DMS 273 (cell line): ENCODE measurements at regions not wholly inside any gene's neighbourhood (a gene's known extent, or its start where the extent isn't known, plus 50 kb on each side); places are given as distances from the start of the nearest gene placed in this dataset.

Source experiments
- DNase-seq: peaks from one replicate; lab custom pipeline; 2025; ENCODE audit not compliant: unreplicated experiment; lab: John Stamatoyannopoulos, UW

DNA sequence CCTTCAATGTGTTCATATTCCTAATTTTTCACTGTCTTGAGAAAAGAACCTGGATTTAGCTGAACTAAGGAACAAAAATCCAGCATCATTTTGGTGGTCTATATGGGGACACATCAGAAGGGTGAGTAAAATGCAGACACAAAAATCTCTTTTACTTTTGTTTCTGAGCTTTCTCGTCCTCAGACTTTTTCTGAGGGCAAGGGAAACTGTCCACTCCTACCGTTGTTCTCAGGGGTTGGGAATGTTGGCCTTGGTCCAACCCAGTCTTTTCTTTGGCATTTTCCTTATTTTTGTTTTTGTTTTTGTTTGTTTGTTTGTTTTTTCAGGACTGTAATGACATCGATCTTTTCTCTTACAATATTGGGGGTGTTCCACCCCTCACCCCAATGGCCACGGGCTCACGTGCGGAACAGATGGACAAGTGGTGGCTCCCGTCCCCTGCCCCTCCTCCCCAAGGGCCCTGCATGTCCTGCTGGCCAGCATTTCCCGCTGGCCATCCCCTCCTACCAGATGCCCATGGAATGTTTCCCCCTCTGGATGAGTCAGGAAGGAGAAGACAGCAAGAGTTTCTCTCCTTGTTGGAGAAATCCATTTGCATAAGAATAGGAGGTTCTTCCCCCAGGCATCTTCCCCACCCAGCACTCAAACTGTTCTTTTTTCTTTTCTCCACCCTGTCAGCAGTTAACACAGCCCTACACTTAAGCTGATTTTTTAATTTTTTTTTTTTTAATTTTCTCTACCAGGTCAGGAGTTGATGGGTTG is 305.4 kb upstream of the NDST4 start:
- no peak for DNase-seq

DNA sequence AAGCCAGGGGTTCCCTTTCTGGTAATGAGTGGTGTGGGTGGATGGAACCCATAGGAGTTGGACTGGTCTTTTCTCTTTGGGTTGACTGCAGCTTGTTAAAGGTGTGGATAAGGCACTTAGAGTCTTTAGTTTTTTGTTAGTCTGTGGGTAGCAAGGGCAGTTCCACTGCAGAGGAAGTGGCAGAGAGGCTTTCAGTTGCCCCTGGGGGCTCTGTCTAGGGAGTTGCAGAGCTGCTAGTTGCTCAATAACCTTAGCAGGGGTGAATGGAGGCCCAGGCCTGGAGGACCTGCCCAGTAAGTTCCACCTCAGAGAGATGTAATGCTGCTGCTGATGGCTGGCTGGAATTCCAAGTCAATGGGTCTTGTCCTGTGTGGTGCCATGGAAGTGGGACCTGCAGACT is 282.6 kb upstream of the NDST4 start:
- DNase-seq: no peak

DNA sequence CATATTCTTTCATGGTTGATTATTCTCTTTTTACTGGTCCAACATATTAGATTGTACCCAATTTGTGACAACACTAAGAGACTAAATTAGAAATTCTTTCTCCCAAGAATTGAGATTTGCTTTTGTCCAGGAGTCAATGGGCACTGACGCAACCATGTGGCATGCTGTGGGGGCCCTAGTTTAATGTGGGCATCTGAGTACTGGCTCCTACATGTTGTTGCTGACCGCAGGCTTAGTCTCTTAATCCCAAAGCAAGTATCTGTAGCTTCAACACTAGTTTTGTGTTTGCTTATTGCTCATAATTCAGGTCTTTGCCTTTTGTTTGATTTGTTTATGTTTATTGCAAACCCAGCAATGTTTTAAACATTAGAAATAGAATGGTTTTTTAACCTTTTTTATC is 263.4 kb upstream of the NDST4 start:
- no peak for DNase-seq

DNA sequence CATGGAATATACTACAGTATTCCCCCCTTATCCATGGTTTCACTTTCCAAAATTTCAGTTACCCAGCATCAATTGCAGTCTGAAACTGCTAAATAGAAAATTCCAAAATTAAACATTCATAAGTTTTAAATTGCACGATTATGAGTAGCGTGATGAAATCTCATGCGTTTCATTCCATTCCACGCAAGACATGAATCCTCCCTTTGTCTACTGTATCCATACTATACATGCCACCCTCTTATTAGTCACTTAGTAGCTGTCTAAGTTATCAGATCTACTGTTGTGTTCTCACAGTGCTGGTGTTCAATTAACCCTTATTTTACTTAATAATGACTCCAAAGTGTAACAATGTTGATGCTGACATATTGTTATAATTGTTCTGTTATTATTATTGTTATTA is 261.2 kb upstream of the NDST4 start:
- no peak for DNase-seq

DNA sequence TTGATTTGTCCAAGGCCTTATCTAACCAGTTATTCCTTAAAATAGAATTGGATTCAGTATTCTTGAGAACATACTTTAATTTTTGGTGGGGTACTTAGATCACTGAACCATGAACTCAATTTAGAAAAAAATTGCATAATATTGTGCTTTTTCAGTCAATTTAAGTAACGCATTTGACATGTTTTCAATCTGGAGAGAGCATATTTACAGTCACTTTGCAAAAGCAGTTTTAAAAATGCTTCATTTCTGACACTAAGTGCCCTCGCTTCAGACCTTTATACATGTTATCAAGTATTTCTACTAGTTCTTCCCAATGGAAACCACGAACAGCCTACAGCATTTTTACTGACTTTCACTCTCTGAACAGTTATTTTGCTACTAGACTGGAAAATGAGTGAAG is 257.1 kb upstream of the NDST4 start:
- no peak for DNase-seq

DNA sequence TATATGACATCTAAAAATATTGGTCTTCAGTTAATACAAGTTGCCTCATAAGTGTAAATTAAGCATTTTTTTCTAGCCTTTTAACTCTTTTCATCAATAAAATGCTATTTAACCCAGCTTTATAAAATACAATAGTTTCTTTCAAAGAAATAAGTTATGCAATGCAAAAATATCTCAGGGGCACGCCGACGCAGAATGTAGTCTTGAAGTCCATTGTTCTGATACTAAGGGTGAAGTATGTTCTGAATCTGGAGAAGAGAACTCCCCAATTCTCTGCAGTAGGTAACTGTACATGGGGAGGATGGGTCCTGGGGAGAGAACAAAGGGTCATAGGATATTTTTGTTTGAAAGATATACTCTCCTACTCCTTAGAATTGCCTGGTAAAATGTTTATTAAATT is 256.6 kb upstream of the NDST4 start:
- no peak for DNase-seq

DNA sequence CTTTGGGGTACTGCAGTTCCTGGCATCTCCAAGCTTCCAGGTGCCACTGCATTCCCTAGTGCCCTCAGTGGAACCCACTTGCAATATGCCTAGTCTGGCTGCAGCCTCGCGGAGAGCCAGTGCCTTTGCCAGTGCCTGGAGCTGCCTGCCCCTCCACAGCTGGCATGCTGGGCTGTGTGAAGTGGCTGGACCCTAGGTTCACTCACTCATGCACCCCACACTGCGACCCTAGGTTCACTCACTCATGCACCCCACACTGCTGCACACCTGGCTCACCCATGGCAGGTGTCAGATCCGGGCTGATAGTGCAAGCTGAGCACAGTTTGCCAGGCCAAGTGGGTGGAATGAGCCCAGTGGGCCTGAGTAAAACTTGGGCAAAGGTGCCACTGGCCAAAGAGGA is 253.0 kb upstream of the NDST4 start:
- DNase-seq: no peak

DNA sequence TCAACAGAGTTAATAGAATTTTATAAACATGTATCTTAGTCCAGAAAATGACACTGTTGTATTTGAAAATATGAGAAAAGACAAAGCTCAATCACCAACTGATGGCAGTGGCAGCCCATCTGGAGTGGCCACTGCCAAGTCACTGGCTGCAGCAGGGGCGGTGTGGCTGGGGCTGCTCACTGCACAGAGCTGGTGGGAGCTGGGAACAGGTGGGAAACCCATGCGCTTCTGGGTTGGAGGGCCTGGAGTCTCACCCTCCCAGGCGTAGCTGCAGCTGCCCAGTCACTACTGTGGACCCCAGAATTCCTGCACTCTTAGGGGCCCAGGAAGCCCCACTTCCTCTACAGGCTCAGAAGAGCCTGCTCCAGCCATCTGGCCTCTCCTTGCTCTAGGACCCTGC is 251.8 kb upstream of the NDST4 start:
- no peak for DNase-seq

DNA sequence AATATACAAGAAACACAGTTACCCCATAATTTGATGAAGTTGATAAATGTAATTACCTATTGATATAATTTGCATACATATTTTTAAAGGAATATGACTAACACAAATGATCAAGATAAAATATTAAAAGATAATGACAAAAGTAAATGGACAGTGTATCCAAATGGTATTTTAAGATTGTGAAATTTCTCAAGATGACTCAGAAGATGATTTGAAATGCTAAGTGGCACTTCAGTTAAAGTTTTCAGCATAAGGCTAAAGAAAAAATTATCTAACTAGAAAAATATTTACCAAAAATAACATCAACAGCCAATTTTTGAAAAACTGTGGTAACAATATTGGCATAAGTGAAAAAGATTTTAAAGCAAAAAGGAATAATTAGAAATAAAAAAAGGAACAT is 248.4 kb upstream of the NDST4 start:
- DNase-seq: no peak

DNA sequence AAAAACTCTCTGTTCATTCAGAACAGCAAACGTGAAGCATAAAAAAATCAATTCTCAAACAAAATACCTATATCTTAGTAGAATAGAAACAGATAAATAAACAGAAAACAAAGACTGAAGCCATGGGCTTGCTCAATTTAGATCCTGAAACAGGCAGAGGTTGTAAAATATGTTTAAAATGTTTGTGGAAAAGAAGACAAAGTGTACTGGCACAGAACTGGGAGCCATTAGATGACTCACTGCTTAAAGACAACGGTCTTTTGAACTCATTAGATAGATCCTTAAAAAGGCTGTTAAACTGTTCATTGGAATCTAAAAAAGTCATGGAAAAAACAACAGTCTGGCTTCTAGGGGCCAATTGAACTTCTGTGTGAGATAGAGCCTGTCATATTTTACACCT is 247.0 kb upstream of the NDST4 start:
- no peak for DNase-seq

DNA sequence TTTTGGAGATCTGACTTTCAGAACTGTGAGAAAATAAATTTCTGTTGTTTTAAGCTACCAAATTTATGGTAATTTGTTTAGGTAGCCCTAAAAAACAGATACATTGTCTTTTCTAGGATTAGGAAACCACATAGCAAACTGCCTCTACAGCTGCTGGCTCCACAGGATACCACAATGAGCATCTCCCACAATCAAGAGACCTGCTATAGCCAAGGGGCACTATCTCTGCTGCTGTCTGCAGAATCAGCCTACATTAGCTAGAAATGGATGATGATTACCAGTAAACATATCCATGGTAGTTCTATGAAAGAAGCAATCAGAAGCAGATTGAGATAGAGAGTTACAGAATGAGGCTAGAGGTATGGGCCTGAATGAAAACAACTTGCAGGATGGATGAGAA is 244.4 kb upstream of the NDST4 start:
- DNase-seq: no peak

DNA sequence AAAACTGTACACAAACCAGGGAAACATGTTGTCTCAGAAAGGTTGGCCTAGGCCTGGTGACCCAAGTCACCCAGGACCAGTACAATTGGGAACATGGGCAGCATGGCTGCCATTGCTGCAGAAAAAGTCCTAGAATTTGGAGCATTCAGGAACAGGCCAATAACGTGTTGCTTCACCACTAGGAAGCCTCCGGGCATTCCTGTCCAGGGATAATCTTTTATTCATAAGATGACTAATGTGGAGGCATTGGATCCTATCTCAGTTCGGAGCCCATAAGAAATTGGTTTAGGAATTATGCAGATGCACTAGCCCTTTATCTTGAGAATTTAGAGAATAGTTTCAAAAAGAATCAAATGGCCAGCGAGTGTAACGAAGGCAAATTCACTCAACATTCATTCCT is 242.8 kb upstream of the NDST4 start:
- DNase-seq: no peak

DNA sequence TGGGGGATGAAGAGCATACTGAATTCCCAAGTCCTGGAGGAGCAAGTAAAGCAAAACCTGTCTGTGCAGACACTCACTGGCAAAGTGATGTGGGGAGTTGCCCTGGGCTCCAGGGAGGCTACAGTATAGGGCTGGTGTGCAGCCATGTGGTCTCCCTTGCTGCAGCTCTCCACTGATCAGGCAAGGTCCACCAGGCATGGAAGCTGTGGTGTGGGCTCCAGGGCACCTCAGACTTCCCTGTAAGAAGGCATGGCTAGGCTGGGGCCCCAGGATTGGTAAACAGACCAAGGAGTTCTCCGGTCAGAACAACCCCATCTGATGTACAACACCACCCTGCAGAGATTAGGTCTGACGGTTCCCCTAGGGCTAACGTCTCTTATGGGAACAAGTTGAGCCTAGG is 241.9 kb upstream of the NDST4 start:
- DNase-seq: no peak

DNA sequence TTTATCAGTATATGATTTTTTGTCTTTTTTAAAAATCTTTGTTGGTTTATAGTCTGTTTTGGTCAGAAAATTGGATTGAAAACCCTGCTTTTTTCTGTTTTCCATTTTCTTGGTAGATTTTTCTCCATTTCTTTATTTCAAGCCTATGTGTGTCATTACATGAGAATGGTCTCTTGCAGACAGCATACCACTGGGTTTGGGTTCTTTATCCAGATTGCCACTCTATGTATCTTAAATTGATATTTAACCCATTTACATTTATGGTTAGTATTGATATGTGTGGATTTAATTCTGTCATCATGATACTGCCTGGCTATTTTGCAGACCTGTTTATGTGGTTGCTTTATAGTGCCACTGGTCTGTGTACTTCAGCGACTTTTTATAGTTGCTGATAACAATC is 239.9 kb upstream of the NDST4 start:
- DNase-seq: no peak

DNA sequence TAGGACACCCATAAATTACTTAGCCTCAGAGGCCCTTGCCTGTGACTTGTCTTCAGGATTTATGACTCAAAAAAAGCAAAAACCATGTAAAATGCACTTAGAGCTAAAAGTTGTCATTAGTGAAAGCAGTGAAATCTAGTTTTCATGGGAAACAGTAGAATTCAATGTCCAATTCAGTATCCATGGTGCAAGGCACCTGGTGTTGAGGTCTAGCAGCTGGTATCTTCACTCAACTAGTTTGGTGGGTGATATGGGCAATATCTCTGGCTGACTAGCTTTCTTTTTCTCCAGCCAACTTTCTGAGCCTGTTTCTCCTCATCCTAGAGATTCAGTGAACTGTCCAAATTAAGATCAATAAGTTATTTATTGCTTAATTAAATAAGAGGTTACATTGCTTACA is 229.8 kb upstream of the NDST4 start:
- DNase-seq: no peak

DNA sequence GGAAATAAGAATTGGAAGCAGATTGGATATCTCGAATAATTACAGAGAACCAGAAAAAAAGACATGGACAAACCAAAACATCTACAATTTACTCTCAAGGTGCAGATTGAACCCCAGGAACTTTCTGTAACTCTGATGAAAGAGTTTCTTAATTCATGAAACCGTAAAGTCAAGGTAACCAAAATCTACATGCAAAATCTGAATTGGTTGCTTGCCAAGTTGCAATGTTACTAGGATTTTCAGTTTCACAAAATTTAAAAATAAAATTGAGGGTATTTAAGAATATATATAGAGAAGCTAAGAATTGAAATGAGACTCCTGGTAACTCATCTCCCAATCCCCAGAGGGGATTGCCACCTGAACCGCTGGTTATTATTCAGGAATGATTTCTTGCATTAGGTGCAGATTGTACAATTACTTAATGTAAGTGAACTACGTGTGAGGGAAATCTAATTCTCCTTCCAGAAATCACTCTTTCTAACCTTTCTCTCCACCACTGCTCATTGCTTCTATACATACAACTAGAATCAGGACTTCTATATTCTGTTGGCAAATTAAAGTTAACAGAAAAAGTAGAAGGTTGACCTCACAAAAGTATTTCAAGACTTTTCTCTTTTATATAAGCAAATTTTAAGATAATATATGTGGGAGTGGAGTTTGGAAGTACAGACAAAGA is 221.5 kb upstream of the NDST4 start:
- DNase-seq: no peak

DNA sequence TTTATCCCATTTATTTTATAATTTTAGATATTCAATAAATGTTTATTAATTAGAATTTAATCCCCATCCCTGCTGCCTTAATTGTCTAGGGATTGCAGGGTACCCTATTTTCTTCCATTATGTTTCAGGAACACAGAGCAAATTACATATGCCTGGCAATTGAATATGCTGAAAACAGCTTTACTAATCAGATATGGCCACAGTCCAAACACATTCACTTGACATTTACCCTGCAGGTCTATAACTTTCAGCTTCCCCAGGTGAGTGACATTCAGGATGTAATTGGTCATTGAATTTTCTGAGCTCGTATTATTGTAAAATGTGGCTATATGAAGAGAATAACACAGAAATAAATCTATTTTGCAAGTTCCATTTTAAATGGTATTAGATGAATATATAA is 218.7 kb upstream of the NDST4 start:
- DNase-seq: no peak

DNA sequence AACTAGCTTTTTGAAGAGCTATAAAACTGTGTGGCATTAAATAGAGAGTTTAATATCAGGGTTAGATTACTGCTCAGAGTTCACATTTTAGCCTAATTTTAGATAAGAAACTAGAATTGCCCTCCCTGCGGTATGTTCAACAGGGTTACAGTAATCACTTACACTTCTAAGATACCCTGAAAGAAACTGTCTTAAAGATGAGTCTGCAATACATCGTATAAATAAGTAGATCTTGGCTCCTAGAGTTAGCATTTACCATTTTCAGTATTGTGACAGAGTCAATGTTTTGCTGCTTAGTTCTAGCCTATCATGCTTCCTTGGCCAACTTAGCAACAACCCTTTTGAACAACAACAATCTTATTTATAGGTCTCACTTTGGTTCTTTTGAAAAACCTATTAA is 217.8 kb upstream of the NDST4 start:
- DNase-seq: no peak

DNA sequence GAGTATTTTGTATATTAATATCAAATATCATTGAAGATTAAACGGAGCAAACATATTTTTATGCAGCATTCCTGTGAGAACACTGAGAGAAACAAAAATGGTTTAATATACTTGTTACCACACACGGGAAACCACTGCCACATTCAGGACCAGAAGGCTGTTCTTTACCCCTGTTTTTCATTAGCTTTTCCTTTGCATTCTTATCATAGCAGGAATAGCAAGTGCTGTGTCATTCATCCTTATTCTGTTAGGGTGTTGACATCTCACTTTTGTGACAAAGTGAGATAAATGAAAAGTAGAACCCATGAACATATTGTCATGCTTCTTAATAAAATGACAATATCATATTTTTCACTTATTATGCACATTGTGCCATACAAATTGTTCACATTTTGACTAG is 212.4 kb upstream of the NDST4 start:
- no peak for DNase-seq

DNA sequence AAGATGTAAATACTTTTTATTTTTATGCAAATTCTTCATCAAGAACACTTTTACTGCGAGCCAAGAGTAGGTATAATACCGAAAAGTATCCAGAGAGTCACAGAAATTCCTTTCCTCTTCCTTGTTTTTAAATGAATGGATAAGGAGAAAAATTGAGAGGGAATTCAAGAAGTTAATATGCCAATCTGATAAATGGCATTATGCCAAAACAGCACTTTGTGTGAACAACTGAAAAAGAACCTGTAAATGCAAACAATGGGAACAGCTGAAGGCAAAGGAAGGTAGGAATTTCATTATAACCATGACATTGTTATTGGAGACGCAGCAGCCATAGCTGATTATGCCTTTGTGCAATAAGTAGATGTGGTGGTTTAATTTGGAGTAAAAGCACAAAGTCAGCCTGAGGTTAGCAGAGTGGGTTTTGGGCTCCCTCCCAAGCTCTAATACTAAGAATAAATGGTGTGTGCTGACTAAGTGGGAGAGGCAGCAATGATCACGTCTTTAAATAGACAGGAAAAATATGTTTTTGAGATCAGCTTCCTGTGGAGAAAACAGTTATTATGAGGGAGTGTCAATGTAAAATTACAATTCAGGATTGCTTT is 209.8 kb upstream of the NDST4 start:
- no peak for DNase-seq

DNA sequence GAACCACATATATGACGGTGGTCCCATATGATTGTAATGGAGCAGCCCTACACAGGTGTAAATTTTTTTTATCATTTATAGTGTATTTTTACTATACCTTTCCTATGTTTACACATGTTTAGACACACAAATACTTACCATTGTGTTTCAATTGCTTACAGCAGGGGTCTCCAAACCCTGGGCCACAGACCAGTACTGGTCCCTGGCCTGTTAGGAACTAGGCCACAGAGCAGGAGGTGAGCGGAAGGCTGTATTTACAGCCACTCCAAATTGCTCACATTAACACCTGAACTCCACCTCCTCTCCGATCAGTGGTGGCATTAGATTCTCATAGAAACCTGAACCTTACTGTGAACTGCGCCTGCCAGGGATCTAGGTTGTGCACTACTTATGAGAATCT is 201.8 kb upstream of the NDST4 start:
- no peak for DNase-seq

DNA sequence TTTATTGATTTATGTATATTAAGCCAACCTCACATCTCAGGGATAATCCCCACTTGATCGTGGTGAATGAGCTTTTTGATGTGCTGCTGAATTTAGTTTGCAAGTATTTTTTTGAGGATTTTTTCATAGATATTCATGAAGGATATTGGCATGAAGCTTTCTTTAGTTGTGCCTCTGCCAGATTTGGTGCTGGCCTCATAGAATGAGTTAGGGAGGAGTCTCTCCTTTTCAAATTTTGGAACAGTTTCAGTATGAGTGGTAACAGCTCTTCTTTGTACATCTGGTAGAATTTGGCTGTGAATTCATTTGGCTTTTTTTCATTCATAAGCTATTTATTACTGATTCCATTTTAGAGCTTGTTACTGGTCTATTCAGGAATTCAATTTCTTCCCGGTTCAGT is 197.2 kb upstream of the NDST4 start:
- DNase-seq: no peak

DNA sequence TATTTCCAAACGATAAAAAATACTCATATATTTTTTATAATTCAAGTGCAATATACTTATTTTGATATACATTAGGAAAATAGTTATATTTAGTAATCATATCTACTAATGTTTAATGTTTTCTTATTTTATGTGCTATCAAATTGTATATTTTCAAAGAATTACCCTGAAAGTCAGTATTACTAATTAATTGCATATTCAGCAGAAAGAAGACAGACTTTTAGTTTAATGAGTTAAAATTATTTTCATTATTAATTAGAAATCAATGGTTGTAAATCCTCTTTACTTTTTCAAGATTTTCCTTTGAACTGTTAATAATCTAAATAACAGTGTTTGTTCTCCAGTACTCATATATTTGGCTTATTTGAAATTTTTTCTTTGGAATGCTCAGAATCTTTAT is 181.3 kb upstream of the NDST4 start:
- no peak for DNase-seq
